ENCODE measurements at regions not wholly inside any gene's neighbourhood (a gene's known extent, or its start where the extent isn't known, plus 50 kb on each side); places are given as distances from the start of the nearest gene placed in this dataset.

DNA sequence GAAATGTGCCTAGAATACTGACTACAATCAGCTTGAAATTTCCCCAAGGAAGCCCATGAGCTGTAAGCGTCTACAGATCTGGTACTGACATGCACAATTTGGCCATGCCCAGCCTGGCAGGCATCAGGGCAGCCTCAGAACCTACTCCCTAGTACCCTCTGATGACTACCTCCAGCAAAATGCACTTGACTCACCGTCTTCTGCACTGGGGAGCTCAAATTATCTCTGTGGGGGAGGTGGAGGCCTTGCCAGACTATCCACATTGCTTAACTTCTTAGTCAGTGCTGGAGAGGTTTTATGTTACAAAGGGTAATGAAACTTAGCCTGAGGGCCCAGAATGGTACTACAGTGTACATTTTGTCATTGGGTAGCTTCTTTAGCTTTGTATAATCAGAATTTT is 126.0 kb upstream of the ADGRF1 start:
- TF ChIP-seq CTCF (IDR thresholded peaks at IDR 0.05; ENCODE audit: insufficient read depth, missing control alignments) = no peak
- no peak for DNase-seq (ENCODE audit: insufficient read length, low spot score)
- no peak for FAIRE-seq

DNA sequence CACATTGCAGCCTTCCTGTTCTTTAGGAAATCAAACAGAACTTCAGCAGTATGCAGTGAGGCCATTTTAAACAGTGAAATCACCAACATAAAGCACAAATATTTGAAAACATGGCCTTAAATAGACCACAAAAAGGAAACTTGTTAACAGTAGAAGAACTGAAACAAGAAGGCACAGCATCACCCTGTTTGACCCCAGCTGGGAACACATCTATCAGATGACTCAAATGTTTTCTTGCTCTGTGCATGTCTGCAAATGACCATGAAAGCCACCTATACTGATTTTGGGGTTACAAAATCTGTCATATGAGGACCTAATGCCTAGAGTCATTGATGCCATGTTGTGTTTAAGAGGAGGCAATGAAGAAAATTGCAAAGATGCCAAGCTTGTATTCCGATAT is 123.8 kb upstream of the ADGRF1 start:
- TF ChIP-seq CTCF (IDR thresholded peaks at IDR 0.05; ENCODE audit: insufficient read depth, missing control alignments) = no peak
- FAIRE-seq (no peak), DNase-seq (ENCODE audit: insufficient read length, low spot score) (no peak)

- FAIRE-seq (no peak), DNase-seq (ENCODE audit: insufficient read length, low spot score) (no peak)
- TF ChIP-seq CTCF (IDR thresholded peaks at IDR 0.05; ENCODE audit: insufficient read depth, missing control alignments) = no peak
These were observed 122.7 kb upstream of the ADGRF1 start for GRCh38 chr6:47164877-47165276.

DNA sequence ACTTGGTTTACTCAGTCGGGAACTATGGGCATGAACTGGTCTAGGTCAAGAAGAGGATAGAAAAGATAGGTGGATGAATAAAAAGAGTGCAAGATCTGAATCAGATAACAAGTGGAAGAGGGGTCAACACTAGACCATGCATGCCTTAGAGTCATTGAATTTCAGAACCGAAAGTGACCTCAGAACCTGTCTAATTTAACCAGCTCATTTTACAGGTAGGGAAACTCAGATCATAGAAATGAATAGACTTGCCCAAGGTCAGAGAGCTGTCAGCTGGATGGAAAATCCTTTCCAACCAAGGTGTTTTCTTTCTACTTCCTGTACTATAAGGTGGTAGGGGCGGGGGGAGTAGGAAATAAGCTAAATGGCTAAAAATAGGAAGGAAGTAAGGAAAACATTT is 121.4 kb upstream of the ADGRF1 start:
- DNase-seq (ENCODE audit: insufficient read length, low spot score) = no peak
- FAIRE-seq = no peak
- TF ChIP-seq CTCF (IDR thresholded peaks at IDR 0.05; ENCODE audit: insufficient read depth, missing control alignments) = no peak

DNA sequence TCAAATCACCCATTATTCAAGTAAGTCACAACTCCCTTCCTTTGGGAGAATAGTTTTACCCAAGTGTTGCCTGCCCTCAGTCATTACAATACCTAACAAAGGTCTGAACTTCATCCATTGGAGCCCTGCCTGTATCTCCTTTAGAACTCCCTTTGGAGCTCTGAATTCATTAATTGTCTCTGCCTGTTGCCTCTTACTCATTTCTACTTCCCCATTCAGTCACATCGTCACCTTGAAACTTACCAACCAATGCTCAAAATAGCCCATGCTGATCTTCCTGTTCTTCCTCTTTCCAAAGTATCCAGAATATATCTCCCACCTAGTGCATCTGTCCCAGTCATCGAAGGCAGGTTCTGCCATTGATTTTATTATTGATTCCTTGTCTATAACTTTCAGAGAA is 120.7 kb upstream of the ADGRF1 start:
- FAIRE-seq (no peak), DNase-seq (ENCODE audit: insufficient read length, low spot score) (no peak)
- no peak for TF ChIP-seq CTCF (IDR thresholded peaks at IDR 0.05; ENCODE audit: insufficient read depth, missing control alignments)

GRCh38 chr6:47162231-47162630 is 120.1 kb upstream of the ADGRF1 start:
- no peak for FAIRE-seq
- no peak for DNase-seq (ENCODE audit: insufficient read length, low spot score)
- TF ChIP-seq CTCF (IDR thresholded peaks at IDR 0.05; ENCODE audit: insufficient read depth, missing control alignments) = no peak

GRCh38 chr6:47161176-47161687 is 119.1 kb upstream of the ADGRF1 start:
- DNase-seq (ENCODE audit: insufficient read length, low spot score) (no peak), FAIRE-seq (no peak)
- no peak for TF ChIP-seq CTCF (IDR thresholded peaks at IDR 0.05; ENCODE audit: insufficient read depth, missing control alignments)

Data from D721Med (cell line).